ENCODE measurements at regions not wholly inside any gene's neighbourhood (a gene's known extent, or its start where the extent isn't known, plus 50 kb on each side); places are given as distances from the start of the nearest gene placed in this dataset.

GRCh38 chr16:79867425-79867997, 267.0 kb upstream of the MAF start:
- no peaks in the 10 kb centered on the region for H3K36me3 Mint-ChIP-seq (ENCODE audit: low read depth)
- TF ChIP-seq, protein P1, sequence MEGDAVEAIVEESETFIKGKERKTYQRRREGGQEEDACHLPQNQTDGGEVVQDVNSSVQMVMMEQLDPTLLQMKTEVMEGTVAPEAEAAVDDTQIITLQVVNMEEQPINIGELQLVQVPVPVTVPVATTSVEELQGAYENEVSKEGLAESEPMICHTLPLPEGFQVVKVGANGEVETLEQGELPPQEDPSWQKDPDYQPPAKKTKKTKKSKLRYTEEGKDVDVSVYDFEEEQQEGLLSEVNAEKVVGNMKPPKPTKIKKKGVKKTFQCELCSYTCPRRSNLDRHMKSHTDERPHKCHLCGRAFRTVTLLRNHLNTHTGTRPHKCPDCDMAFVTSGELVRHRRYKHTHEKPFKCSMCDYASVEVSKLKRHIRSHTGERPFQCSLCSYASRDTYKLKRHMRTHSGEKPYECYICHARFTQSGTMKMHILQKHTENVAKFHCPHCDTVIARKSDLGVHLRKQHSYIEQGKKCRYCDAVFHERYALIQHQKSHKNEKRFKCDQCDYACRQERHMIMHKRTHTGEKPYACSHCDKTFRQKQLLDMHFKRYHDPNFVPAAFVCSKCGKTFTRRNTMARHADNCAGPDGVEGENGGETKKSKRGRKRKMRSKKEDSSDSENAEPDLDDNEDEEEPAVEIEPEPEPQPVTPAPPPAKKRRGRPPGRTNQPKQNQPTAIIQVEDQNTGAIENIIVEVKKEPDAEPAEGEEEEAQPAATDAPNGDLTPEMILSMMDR (IDR thresholded peaks at IDR 0.05; ENCODE audit: unreplicated experiment in 3 of 3) = no peak
- no peaks in the 10 kb centered on the region for H3K4me1 Mint-ChIP-seq
- H3K4me3 Mint-ChIP-seq = no peak overlapping the region
- H3K27ac Mint-ChIP-seq = no peak overlapping the region
- H3K27me3 Mint-ChIP-seq (ENCODE audit: low read depth) = no peaks in the 10 kb centered on the region
- no peaks in the 10 kb centered on the region for H3K9me3 Mint-ChIP-seq

GRCh38 chr16:79865918-79866317, 265.4 kb upstream of the MAF start:
- Mint-ChIP-seq H3K27ac (no peak overlapping the region), H3K36me3 (ENCODE audit: low read depth) (no peaks in the 10 kb centered on the region)

GRCh38 chr16:79864781-79865391, 264.3 kb upstream of the MAF start:
- Mint-ChIP-seq H3K9me3 (no peaks in the 10 kb centered on the region), H3K4me3 (no peak overlapping the region), H3K27ac (no peak overlapping the region), H3K4me1 (no peaks in the 10 kb centered on the region), H3K27me3 (ENCODE audit: low read depth) (peaks cover 3% of the 10 kb centered on the region), H3K36me3 (ENCODE audit: low read depth) (no peaks in the 10 kb centered on the region)
- TF ChIP-seq, protein P1 (IDR thresholded peaks at IDR 0.05; ENCODE audit: unreplicated experiment in 3 of 3) = no peak

More at GRCh38 chr16:79865918-79866317, 265.4 kb upstream of the MAF start:
- H3K4me1 Mint-ChIP-seq = no peaks in the 10 kb centered on the region
- TF ChIP-seq, protein P1 (IDR thresholded peaks at IDR 0.05; ENCODE audit: unreplicated experiment in 3 of 3) = no peak
- H3K9me3 Mint-ChIP-seq = no peaks in the 10 kb centered on the region
- no peak overlapping the region for H3K4me3 Mint-ChIP-seq
- H3K27me3 Mint-ChIP-seq (ENCODE audit: low read depth) = no peaks in the 10 kb centered on the region

DNA sequence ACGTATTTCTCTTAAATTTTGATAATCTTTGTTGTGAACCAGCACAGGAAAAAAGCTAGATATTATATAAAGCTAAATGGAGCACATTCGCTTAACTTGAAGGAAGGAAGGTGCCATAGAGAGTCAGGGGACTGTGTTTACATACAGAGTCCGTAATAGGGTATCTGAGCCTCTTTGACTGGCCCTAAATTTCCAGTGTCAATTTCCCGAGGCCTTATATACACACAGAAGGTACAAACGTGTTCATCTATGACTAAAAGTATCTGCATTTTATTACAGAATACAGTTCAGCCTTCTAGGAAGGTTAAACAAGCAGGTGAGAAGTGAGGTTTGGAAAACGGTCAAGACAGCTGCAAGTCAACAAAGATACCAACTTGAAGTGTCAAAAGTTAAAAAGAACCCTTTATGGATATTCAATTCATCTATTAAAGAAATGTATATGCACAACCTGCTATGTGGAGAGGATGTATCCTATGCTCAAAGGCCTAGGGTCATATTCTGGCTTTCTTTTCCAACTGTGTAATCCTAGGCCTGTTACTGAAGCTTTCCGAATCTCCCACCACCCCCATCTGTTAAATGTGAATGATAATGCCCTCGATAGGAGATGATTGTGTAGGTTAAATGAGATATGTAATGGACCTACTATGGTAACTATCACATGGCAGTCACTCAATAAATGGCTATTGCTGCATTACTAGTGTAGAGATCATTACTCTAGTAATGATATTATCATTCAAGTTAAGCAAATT, 263.7 kb upstream of the MAF start:
- Mint-ChIP-seq H3K36me3 (ENCODE audit: low read depth) (no peaks in the 10 kb centered on the region), H3K4me3 (no peak overlapping the region), H3K27ac (no peak overlapping the region), H3K27me3 (ENCODE audit: low read depth) (peaks cover 5% of the 10 kb centered on the region), H3K4me1 (no peaks in the 10 kb centered on the region), H3K9me3 (no peaks in the 10 kb centered on the region)
- TF ChIP-seq, protein P1 (IDR thresholded peaks at IDR 0.05; ENCODE audit: unreplicated experiment in 3 of 3) = no peak

- Mint-ChIP-seq H3K4me3 (no peak overlapping the region), H3K27ac (no peak overlapping the region), H3K27me3 (ENCODE audit: low read depth) (peaks cover 7% of the 10 kb centered on the region), H3K36me3 (ENCODE audit: low read depth) (no peaks in the 10 kb centered on the region), H3K9me3 (no peaks in the 10 kb centered on the region), H3K4me1 (no peaks in the 10 kb centered on the region)
- TF ChIP-seq, protein P1 (IDR thresholded peaks at IDR 0.05; ENCODE audit: unreplicated experiment in 3 of 3) = no peak
Measured at GRCh38 chr16:79863128-79864031, 262.8 kb upstream of the MAF start.

Data from nephron (organoid).